HG03025 (cell line): ENCODE measurements at regions not wholly inside any gene's neighbourhood (a gene's known extent, or its start where the extent isn't known, plus 50 kb on each side); places are given as distances from the start of the nearest gene placed in this dataset.
"Not testable (repeated sequence)": the region's sequence is repeated elsewhere in the genome, so short reads cannot be mapped to it uniquely, and the experiment has no call there.

ENCODE experiments used
- ATAC-seq: cut with Tn5 transposase; IDR thresholded peaks from one replicate; pipeline ENCODE4 v1.9.1; 2021; ENCODE audit warnings: mild to moderate bottlenecking, moderate library complexity; ENCODE audit not compliant: unreplicated experiment, low FRiP score

GRCh38 chr4:19194672-19195071, 1057.0 kb upstream of the SLIT2 start:
- ATAC-seq, result no peak

- no peak for ATAC-seq
Measured at GRCh38 chr4:19193274-19193981, 1058.3 kb upstream of the SLIT2 start.

GRCh38 chr4:19191979-19192650, 1059.6 kb upstream of the SLIT2 start:
- no peak for ATAC-seq

- no peak for ATAC-seq
Measured at GRCh38 chr4:19187691-19188090, 1064.0 kb upstream of the SLIT2 start.

- ATAC-seq, result no peak
Measured at GRCh38 chr4:19187096-19187495, 1064.6 kb upstream of the SLIT2 start.

- ATAC-seq, result not testable (repeated sequence)
Measured at GRCh38 chr4:19181631-19182030, 1070.1 kb upstream of the SLIT2 start.

- no peak for ATAC-seq
Measured at GRCh38 chr4:19178835-19179234, 1072.9 kb upstream of the SLIT2 start.

- no peak for ATAC-seq
Measured at GRCh38 chr4:19177616-19178015, 1074.1 kb upstream of the SLIT2 start.

- no peak for ATAC-seq
Measured at GRCh38 chr4:19171832-19172231, 1079.9 kb upstream of the SLIT2 start.

- ATAC-seq, result no peak
Measured at GRCh38 chr4:19167311-19167710, 1084.4 kb upstream of the SLIT2 start.

- no peak for ATAC-seq
Measured at GRCh38 chr4:19164334-19164733, 1087.4 kb upstream of the SLIT2 start.

- no peak for ATAC-seq
Measured at GRCh38 chr4:19159874-19160273, 1091.8 kb upstream of the SLIT2 start.

GRCh38 chr4:19158107-19158809, 1093.4 kb upstream of the SLIT2 start:
- ATAC-seq, result no peak

- ATAC-seq, result no peak
Measured at GRCh38 chr4:19156786-19157185, 1094.9 kb upstream of the SLIT2 start.

- no peak for ATAC-seq
Measured at GRCh38 chr4:19155568-19155967, 1096.1 kb upstream of the SLIT2 start.

GRCh38 chr4:19154267-19154666, 1097.4 kb upstream of the SLIT2 start:
- not testable (repeated sequence) for ATAC-seq

GRCh38 chr4:19152264-19152663, 1099.4 kb upstream of the SLIT2 start:
- no peak for ATAC-seq

- ATAC-seq, result no peak
Measured at GRCh38 chr4:19151684-19152083, 1100.0 kb upstream of the SLIT2 start.

- ATAC-seq, result no peak
Measured at GRCh38 chr4:19146038-19146437, 1105.7 kb upstream of the SLIT2 start.

GRCh38 chr4:19135895-19136633, 1114.5 kb upstream of the LCORL start:
- ATAC-seq, result peak; percentile 48

GRCh38 chr4:19134685-19135084, 1113.1 kb upstream of the LCORL start:
- ATAC-seq, result no peak
